A549 (cell line): ENCODE measurements at regions not wholly inside any gene's neighbourhood (a gene's known extent, or its start where the extent isn't known, plus 50 kb on each side); places are given as distances from the start of the nearest gene placed in this dataset.

Source experiments
- RAD21 ChIP-seq, 2 experiments: fragments of >200 bp in 1 of 2; sonication (Bioruptor Twin) in 1 of 2; formaldehyde crosslinking in 1 of 2; IDR thresholded peaks in 1 of 2; conservative IDR thresholded peaks in 1 of 2; 2 replicates in 1 of 2; 3 replicates in 1 of 2; pipeline ENCODE4 v1.6.1; 2012 to 2018; ENCODE audit warnings: inconsistent platforms in 1 of 2
- RFX5 ChIP-seq: fragments of 450-650 bp; IDR thresholded peaks from 2 replicates; pipeline ENCODE4 v1.7.1; 2014; ENCODE audit warnings: antibody characterized with exemption, mild to moderate bottlenecking, moderate library complexity

- TF ChIP-seq RAD21 (conservative IDR thresholded peaks at IDR 0.05 in 1 of 2, IDR thresholded peaks at IDR 0.05 in 1 of 2), result no peak
- TF ChIP-seq RFX5, result no peak
Observed at GRCh38 chr18:33854086-33854826, 276.2 kb downstream of the ASXL3 start.
